ENCODE measurements at regions not wholly inside any gene's neighbourhood (a gene's known extent, or its start where the extent isn't known, plus 50 kb on each side); places are given as distances from the start of the nearest gene placed in this dataset.

GRCh38 chr13:26836626-26837025 is 76.0 kb upstream of the GPR12 start:
- TF ChIP-seq, protein P1, sequence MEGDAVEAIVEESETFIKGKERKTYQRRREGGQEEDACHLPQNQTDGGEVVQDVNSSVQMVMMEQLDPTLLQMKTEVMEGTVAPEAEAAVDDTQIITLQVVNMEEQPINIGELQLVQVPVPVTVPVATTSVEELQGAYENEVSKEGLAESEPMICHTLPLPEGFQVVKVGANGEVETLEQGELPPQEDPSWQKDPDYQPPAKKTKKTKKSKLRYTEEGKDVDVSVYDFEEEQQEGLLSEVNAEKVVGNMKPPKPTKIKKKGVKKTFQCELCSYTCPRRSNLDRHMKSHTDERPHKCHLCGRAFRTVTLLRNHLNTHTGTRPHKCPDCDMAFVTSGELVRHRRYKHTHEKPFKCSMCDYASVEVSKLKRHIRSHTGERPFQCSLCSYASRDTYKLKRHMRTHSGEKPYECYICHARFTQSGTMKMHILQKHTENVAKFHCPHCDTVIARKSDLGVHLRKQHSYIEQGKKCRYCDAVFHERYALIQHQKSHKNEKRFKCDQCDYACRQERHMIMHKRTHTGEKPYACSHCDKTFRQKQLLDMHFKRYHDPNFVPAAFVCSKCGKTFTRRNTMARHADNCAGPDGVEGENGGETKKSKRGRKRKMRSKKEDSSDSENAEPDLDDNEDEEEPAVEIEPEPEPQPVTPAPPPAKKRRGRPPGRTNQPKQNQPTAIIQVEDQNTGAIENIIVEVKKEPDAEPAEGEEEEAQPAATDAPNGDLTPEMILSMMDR (IDR thresholded peaks at IDR 0.05), result no peak
- no peak for TF ChIP-seq POLR2A (IDR thresholded peaks at IDR 0.05)

Data from Peyer's patch (tissue), 4 donors.